SK-N-SH treated with all-trans-retinoic acid at 6 μM for 48 hours (cell line): ENCODE measurements at regions not wholly inside any gene's neighbourhood (a gene's known extent, or its start where the extent isn't known, plus 50 kb on each side); places are given as distances from the start of the nearest gene placed in this dataset.

Source experiments
- ISL1 ChIP-seq: fragments of 250-450 bp; sonication (Bioruptor Pico); IDR thresholded peaks from 2 replicates; pipeline ENCODE4 v2.1.2; 2022; ENCODE audit warnings: mild to moderate bottlenecking, moderate library complexity
- RARB ChIP-seq: fragments of 250-450 bp; sonication (Bioruptor Pico); IDR thresholded peaks from 2 replicates; pipeline ENCODE4 v1.8.0; 2021; ENCODE audit warnings: mild to moderate bottlenecking, moderate library complexity
- SNAI2 ChIP-seq: fragments of 250-450 bp; sonication (Bioruptor Pico); IDR thresholded peaks from 2 replicates; pipeline ENCODE4 v1.5.0; 2020; ENCODE audit warnings: mild to moderate bottlenecking, moderate library complexity
- TCF4 ChIP-seq: fragments of 250-450 bp; sonication (Bioruptor Pico); IDR thresholded peaks from 2 replicates; pipeline ENCODE4 v1.8.0; 2021; ENCODE audit warnings: mild to moderate bottlenecking, moderate library complexity, borderline replicate concordance
- ZC3H10 ChIP-seq: fragments of 250-450 bp; sonication (Bioruptor Pico); IDR thresholded peaks from 2 replicates; pipeline ENCODE4 v1.5.1; 2021; ENCODE audit warnings: mild to moderate bottlenecking, moderate library complexity
- ZFP30 ChIP-seq: fragments of 450-650 bp; formaldehyde crosslinking; IDR thresholded peaks from 2 replicates; pipeline ENCODE4 v1.5.0; 2022; ENCODE audit warnings: mild to moderate bottlenecking, moderate library complexity
- TF ChIP-seq, protein P1 (sequence below): fragments of 250-450 bp; sonication (Bioruptor Pico); IDR thresholded peaks from 2 replicates; pipeline ENCODE4 v1.8.0; 2021; ENCODE audit warnings: low read depth, mild to moderate bottlenecking, moderate library complexity, borderline replicate concordance
- TF ChIP-seq, protein P2 (sequence below): fragments of 250-450 bp; sonication (Bioruptor Pico); IDR thresholded peaks from 2 replicates; pipeline ENCODE4 v1.8.0; 2020; ENCODE audit warnings: mild to moderate bottlenecking, moderate library complexity, borderline replicate concordance
- TF ChIP-seq, protein P3 (sequence below): fragments of 250-450 bp; sonication (Bioruptor Pico); IDR thresholded peaks from 2 replicates; pipeline ENCODE4 v1.5.1; 2020; ENCODE audit warnings: low read depth, mild to moderate bottlenecking, moderate library complexity

DNA sequence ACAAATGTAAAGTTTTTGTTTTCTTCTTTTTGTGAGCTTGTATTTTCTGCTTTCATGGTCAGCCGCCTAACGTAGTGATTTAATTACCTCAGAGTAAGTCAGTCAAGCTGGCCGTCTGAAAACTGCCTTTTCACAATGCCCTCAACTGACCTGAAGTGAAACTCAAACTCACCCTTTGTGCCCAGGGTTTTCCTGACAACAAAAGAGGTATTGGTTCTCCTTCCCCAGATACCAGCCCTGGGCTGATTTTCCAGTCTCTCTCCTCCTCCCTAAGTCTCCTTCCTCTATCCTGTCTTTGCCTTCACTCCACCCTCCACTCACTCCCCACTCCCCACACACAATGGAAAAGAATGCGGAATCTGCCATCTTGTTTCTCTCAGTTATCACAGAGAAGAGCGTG lies 184.5 kb upstream of the HEY2 start:
- TF ChIP-seq RARB (CRISPR knock-in tag) = no peak
- no peak for TF ChIP-seq ZC3H10 (CRISPR knock-in tag)
- TF ChIP-seq, protein P1, sequence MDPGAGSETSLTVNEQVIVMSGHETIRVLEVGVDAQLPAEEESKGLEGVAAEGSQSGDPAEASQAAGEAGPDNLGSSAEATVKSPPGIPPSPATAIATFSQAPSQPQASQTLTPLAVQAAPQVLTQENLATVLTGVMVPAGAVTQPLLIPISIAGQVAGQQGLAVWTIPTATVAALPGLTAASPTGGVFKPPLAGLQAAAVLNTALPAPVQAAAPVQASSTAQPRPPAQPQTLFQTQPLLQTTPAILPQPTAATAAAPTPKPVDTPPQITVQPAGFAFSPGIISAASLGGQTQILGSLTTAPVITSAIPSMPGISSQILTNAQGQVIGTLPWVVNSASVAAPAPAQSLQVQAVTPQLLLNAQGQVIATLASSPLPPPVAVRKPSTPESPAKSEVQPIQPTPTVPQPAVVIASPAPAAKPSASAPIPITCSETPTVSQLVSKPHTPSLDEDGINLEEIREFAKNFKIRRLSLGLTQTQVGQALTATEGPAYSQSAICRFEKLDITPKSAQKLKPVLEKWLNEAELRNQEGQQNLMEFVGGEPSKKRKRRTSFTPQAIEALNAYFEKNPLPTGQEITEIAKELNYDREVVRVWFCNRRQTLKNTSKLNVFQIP = no peak
- TF ChIP-seq, protein P2, sequence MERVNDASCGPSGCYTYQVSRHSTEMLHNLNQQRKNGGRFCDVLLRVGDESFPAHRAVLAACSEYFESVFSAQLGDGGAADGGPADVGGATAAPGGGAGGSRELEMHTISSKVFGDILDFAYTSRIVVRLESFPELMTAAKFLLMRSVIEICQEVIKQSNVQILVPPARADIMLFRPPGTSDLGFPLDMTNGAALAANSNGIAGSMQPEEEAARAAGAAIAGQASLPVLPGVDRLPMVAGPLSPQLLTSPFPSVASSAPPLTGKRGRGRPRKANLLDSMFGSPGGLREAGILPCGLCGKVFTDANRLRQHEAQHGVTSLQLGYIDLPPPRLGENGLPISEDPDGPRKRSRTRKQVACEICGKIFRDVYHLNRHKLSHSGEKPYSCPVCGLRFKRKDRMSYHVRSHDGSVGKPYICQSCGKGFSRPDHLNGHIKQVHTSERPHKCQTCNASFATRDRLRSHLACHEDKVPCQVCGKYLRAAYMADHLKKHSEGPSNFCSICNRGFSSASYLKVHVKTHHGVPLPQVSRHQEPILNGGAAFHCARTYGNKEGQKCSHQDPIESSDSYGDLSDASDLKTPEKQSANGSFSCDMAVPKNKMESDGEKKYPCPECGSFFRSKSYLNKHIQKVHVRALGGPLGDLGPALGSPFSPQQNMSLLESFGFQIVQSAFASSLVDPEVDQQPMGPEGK (CRISPR knock-in tag) = no peak
- TF ChIP-seq, protein P3, sequence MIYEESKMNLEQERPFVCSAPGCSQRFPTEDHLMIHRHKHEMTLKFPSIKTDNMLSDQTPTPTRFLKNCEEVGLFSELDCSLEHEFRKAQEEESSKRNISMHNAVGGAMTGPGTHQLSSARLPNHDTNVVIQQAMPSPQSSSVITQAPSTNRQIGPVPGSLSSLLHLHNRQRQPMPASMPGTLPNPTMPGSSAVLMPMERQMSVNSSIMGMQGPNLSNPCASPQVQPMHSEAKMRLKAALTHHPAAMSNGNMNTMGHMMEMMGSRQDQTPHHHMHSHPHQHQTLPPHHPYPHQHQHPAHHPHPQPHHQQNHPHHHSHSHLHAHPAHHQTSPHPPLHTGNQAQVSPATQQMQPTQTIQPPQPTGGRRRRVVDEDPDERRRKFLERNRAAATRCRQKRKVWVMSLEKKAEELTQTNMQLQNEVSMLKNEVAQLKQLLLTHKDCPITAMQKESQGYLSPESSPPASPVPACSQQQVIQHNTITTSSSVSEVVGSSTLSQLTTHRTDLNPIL = no peak
- no peak for TF ChIP-seq ISL1 (CRISPR knock-in tag)
- no peak for TF ChIP-seq TCF4 (CRISPR knock-in tag)
- no peak for TF ChIP-seq SNAI2 (CRISPR knock-in tag)
- no peak for TF ChIP-seq ZFP30
